GM23338 (cell line): ENCODE measurements at regions not wholly inside any gene's neighbourhood (a gene's known extent, or its start where the extent isn't known, plus 50 kb on each side); places are given as distances from the start of the nearest gene placed in this dataset.

Experiments used
- ATAC-seq: fragments of 200-7000 bp; cut with Tn5 transposase; 3 replicates; pipeline ENCODE4 v1.9.1; 2020
- DNase-seq: peaks from one replicate; pipeline ENCODE4 v3.0.0-alpha.2; 2015; ENCODE audit warnings: low spot score
- H2AFZ ChIP-seq: fragments of 200-600 bp; sonication (generic); 2 replicates; pipeline ENCODE4 v1.8.0; 2016; ENCODE audit warnings: antibody characterized with exemption, mild to moderate bottlenecking, moderate library complexity
- H3F3A ChIP-seq: fragments of 200-600 bp; sonication (generic); replicated peaks from 2 replicates; pipeline ENCODE4 v1.8.0; 2017; ENCODE audit warnings: antibody characterized with exemption, mixed run types, low read depth
- H3K27ac ChIP-seq: fragments of 200-600 bp; sonication (generic); 2 replicates; pipeline ENCODE4 v1.6.1; 2016; ENCODE audit warnings: low read depth
- H3K27me3 ChIP-seq: fragments of 200-600 bp; sonication (generic); 2 replicates; pipeline ENCODE4 v1.8.0; 2016; ENCODE audit warnings: mild to moderate bottlenecking, mixed run types, moderate library complexity; ENCODE audit not compliant: insufficient read depth
- H3K36me3 ChIP-seq: fragments of 200-600 bp; sonication (generic); 2 replicates; pipeline ENCODE4 v1.8.0; 2016; ENCODE audit warnings: mild to moderate bottlenecking; ENCODE audit not compliant: insufficient read depth
- H3K4me1 ChIP-seq: fragments of 200-600 bp; sonication (generic); 2 replicates; pipeline ENCODE4 v1.8.0; 2016; ENCODE audit warnings: mild to moderate bottlenecking, moderate library complexity; ENCODE audit not compliant: insufficient read depth
- H3K4me2 ChIP-seq: fragments of 200-600 bp; sonication (generic); 2 replicates; pipeline ENCODE4 v1.7.1; 2017; ENCODE audit warnings: mixed run types
- H3K4me3 ChIP-seq: fragments of 200-600 bp; sonication (generic); 2 replicates; pipeline ENCODE4 v1.6.1; 2016; ENCODE audit warnings: mixed run types
- H3K79me2 ChIP-seq: fragments of 200-600 bp; sonication (generic); replicated peaks from 2 replicates; pipeline ENCODE4 v1.8.0; 2017; ENCODE audit warnings: mild to moderate bottlenecking; ENCODE audit not compliant: insufficient read depth
- H3K9me2 ChIP-seq: fragments of 200-600 bp; sonication (generic); 2 replicates; pipeline ENCODE4 v1.8.0; 2017; ENCODE audit not compliant: insufficient read depth
- H4K20me1 ChIP-seq: fragments of 200-600 bp; sonication (generic); replicated peaks from 2 replicates; pipeline ENCODE4 v1.8.0; 2017; ENCODE audit warnings: mild to moderate bottlenecking; ENCODE audit not compliant: insufficient read depth
- H3K27ac Mint-ChIP-seq: 2 replicates; pipeline ENCODE4 v1.8.0; 2020; ENCODE audit warnings: inconsistent platforms, mild to moderate bottlenecking, moderate library complexity, mixed read lengths
- H3K27me3 Mint-ChIP-seq: 3 replicates; pipeline ENCODE4 v1.8.0; 2022; ENCODE audit warnings: low read depth, mild to moderate bottlenecking, moderate library complexity, mixed read lengths, inconsistent platforms; ENCODE audit not compliant: insufficient read depth, poor library complexity
- H3K36me3 Mint-ChIP-seq: 3 replicates; pipeline ENCODE4 v1.8.0; 2021; ENCODE audit warnings: low read depth, mild to moderate bottlenecking, inconsistent platforms, moderate library complexity, mixed read lengths
- H3K4me1 Mint-ChIP-seq: 3 replicates; pipeline ENCODE4 v1.8.0; 2020; ENCODE audit warnings: mild to moderate bottlenecking, inconsistent platforms, mixed read lengths
- H3K4me3 Mint-ChIP-seq: 3 replicates; pipeline ENCODE4 v1.8.0; 2021; ENCODE audit warnings: moderate library complexity, mild to moderate bottlenecking, inconsistent platforms, mixed read lengths
- H3K9me3 Mint-ChIP-seq: 3 replicates; pipeline ENCODE4 v1.8.0; 2020; ENCODE audit warnings: moderate library complexity, mild to moderate bottlenecking, inconsistent platforms, mixed read lengths
- CREB1 ChIP-seq: fragments of 250-450 bp; sonication (Bioruptor Pico); IDR thresholded peaks from 2 replicates; pipeline ENCODE4 v1.5.0; 2020; ENCODE audit warnings: low read depth, mild to moderate bottlenecking, moderate library complexity
- EZH2 ChIP-seq: fragments of 200-600 bp; sonication (generic); IDR thresholded peaks from one replicate; pipeline ENCODE4 v1.8.0; 2017; ENCODE audit warnings: antibody characterized with exemption, mild to moderate bottlenecking, low read depth; ENCODE audit not compliant: unreplicated experiment
- EZH2phosphoT487 ChIP-seq: fragments of 200-600 bp; sonication (generic); IDR thresholded peaks from one replicate; pipeline ENCODE4 v1.8.1; 2018; ENCODE audit warnings: antibody characterized with exemption; ENCODE audit not compliant: unreplicated experiment
- JUNB ChIP-seq: IDR thresholded peaks from one replicate; pipeline ENCODE4 v1.6.1; 2016; ENCODE audit warnings: antibody characterized with exemption; ENCODE audit not compliant: unreplicated experiment
- NANOG ChIP-seq: IDR thresholded peaks from 2 replicates; pipeline ENCODE4 v1.6.1; 2016; ENCODE audit warnings: antibody characterized with exemption, borderline replicate concordance
- POLR2AphosphoS5 ChIP-seq: IDR thresholded peaks from 2 replicates; pipeline ENCODE4 v1.6.1; 2016; ENCODE audit warnings: antibody characterized with exemption, low read depth
- STAT1 ChIP-seq: IDR thresholded peaks from one replicate; pipeline ENCODE4 v1.6.1; 2016; ENCODE audit warnings: antibody characterized with exemption; ENCODE audit not compliant: unreplicated experiment
- ZNF114 ChIP-seq: fragments of 250-450 bp; sonication (Bioruptor Pico); IDR thresholded peaks from 2 replicates; pipeline ENCODE4 v1.5.0; 2020; ENCODE audit warnings: mild to moderate bottlenecking, moderate library complexity
- ZNF331 ChIP-seq: fragments of 250-450 bp; sonication (Bioruptor Pico); IDR thresholded peaks from 2 replicates; pipeline ENCODE4 v1.5.0; 2020; ENCODE audit warnings: low read depth, mild to moderate bottlenecking, moderate library complexity
- TF ChIP-seq, protein P1 (sequence below), 2 experiments: fragments of 200-600 bp in 1 of 2; sonication (generic) in 1 of 2; conservative IDR thresholded peaks; 2 replicates each; pipeline versions ENCODE4 v1.5.1 to v1.6.1; 2016 to 2017; ENCODE audit warnings: antibody characterized with exemption in 2 of 2, low read depth in 2 of 2, mild to moderate bottlenecking in 2 of 2, moderate library complexity in 1 of 2
- TF ChIP-seq, protein P2 (sequence below): IDR thresholded peaks from one replicate; pipeline ENCODE4 v1.6.1; 2018; ENCODE audit warnings: antibody characterized with exemption; ENCODE audit not compliant: unreplicated experiment
- TF ChIP-seq, protein P3 (sequence below): IDR thresholded peaks from 2 replicates; pipeline ENCODE4 v1.6.1; 2016; ENCODE audit warnings: antibody characterized with exemption

DNA sequence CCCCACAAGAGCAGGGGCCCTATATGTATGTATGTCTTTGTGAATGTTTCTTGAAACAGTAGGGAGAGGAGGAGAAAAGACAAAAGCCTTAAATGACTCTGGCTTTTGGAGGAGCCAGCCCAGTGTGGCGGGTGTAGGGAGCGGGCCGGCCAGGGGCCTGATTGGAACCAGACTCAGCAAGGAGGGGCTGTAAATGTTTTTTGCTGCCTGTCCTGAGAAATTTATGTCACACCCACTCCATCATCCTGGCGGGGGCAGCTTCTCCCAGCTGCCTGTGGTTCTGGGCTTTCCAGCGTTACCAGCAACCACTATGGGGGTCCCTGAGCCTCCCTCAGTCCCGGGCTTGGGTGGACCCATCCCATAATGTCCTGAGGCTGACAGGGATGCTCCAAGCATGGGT, 130.8 kb downstream of the PJA1 start (continued):
- no peak for TF ChIP-seq EZH2phosphoT487
- TF ChIP-seq, protein P1, sequence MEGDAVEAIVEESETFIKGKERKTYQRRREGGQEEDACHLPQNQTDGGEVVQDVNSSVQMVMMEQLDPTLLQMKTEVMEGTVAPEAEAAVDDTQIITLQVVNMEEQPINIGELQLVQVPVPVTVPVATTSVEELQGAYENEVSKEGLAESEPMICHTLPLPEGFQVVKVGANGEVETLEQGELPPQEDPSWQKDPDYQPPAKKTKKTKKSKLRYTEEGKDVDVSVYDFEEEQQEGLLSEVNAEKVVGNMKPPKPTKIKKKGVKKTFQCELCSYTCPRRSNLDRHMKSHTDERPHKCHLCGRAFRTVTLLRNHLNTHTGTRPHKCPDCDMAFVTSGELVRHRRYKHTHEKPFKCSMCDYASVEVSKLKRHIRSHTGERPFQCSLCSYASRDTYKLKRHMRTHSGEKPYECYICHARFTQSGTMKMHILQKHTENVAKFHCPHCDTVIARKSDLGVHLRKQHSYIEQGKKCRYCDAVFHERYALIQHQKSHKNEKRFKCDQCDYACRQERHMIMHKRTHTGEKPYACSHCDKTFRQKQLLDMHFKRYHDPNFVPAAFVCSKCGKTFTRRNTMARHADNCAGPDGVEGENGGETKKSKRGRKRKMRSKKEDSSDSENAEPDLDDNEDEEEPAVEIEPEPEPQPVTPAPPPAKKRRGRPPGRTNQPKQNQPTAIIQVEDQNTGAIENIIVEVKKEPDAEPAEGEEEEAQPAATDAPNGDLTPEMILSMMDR (conservative IDR thresholded peaks at IDR 0.05; ENCODE audit: low read depth in 2 of 2), result no peak
- TF ChIP-seq, protein P2, sequence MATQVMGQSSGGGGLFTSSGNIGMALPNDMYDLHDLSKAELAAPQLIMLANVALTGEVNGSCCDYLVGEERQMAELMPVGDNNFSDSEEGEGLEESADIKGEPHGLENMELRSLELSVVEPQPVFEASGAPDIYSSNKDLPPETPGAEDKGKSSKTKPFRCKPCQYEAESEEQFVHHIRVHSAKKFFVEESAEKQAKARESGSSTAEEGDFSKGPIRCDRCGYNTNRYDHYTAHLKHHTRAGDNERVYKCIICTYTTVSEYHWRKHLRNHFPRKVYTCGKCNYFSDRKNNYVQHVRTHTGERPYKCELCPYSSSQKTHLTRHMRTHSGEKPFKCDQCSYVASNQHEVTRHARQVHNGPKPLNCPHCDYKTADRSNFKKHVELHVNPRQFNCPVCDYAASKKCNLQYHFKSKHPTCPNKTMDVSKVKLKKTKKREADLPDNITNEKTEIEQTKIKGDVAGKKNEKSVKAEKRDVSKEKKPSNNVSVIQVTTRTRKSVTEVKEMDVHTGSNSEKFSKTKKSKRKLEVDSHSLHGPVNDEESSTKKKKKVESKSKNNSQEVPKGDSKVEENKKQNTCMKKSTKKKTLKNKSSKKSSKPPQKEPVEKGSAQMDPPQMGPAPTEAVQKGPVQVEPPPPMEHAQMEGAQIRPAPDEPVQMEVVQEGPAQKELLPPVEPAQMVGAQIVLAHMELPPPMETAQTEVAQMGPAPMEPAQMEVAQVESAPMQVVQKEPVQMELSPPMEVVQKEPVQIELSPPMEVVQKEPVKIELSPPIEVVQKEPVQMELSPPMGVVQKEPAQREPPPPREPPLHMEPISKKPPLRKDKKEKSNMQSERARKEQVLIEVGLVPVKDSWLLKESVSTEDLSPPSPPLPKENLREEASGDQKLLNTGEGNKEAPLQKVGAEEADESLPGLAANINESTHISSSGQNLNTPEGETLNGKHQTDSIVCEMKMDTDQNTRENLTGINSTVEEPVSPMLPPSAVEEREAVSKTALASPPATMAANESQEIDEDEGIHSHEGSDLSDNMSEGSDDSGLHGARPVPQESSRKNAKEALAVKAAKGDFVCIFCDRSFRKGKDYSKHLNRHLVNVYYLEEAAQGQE, result no peak
- TF ChIP-seq NANOG, result no peak
- TF ChIP-seq CREB1 (CRISPR knock-in tag), result no peak
- TF ChIP-seq, protein P3, sequence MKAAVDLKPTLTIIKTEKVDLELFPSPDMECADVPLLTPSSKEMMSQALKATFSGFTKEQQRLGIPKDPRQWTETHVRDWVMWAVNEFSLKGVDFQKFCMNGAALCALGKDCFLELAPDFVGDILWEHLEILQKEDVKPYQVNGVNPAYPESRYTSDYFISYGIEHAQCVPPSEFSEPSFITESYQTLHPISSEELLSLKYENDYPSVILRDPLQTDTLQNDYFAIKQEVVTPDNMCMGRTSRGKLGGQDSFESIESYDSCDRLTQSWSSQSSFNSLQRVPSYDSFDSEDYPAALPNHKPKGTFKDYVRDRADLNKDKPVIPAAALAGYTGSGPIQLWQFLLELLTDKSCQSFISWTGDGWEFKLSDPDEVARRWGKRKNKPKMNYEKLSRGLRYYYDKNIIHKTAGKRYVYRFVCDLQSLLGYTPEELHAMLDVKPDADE, result no peak

DNA sequence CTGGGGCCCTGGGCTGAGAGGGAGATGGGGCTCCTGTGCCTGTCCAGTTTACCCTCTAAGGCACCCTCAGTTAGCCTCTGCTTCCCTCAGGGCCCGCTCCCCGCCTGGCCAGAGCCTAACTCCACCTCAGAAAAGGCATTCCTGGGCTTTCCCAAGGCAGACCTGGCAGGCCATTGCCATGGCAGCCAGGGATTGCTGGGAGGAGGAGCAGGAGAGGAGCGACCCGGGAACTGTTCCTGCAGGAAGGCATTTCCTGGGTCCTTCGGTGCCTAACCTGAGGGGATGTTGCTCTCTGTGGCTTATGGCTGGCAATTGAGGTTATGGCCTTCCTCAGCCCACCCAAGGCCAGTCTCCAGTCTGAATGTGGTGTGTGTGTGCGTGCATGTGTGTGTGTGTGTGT, 131.3 kb downstream of the PJA1 start:
- no peaks in the 10 kb centered on the region for H3K9me3 Mint-ChIP-seq
- Histone ChIP-seq H2AFZ (no peak overlapping the region), H4K20me1 (no peaks in the 10 kb centered on the region), H3K79me2 (no peaks in the 10 kb centered on the region), H3K4me3 (no peak overlapping the region), H3K27ac (no peak overlapping the region), H3K4me2 (no peak overlapping the region), H3K4me1 (peaks cover 14% of the 10 kb centered on the region; the same call in 1 of the 2 replicates), H3K27me3 (no peaks in the 10 kb centered on the region), H3K36me3 (no peaks in the 10 kb centered on the region), H3K9me2 (no peaks in the 10 kb centered on the region), H3F3A (no peaks in the 10 kb centered on the region)
- DNase-seq, result peak; percentile 2
- H3K4me3 Mint-ChIP-seq, result no peak overlapping the region
- H3K4me1 Mint-ChIP-seq, result peaks cover 22% of the 10 kb centered on the region
- no peaks in the 10 kb centered on the region for H3K36me3 Mint-ChIP-seq
- H3K27ac Mint-ChIP-seq, result no peak overlapping the region
- peaks cover 5% of the 10 kb centered on the region for H3K27me3 Mint-ChIP-seq
- no peak for ATAC-seq
- no peak for TF ChIP-seq POLR2AphosphoS5
- no peak for TF ChIP-seq ZNF114 (CRISPR knock-in tag)
- TF ChIP-seq NANOG, result no peak
- no peak for TF ChIP-seq ZNF331
- no peak for TF ChIP-seq CREB1 (CRISPR knock-in tag)
- no peak for TF ChIP-seq STAT1
- TF ChIP-seq EZH2, result no peak
- TF ChIP-seq, protein P2, result no peak
- TF ChIP-seq, protein P1 (conservative IDR thresholded peaks at IDR 0.05; ENCODE audit: low read depth in 2 of 2), result no peak
- TF ChIP-seq, protein P3, result no peak
- no peak for TF ChIP-seq JUNB
